Astrocyte (in vitro differentiated cells and primary cell): ENCODE measurements at regions not wholly inside any gene's neighbourhood (a gene's known extent, or its start where the extent isn't known, plus 50 kb on each side); places are given as distances from the start of the nearest gene placed in this dataset.

Experiments used
- DNase-seq: peaks from one replicate; pipeline ENCODE4 v3.0.0-alpha.2; 2010; ENCODE audit warnings: low read depth
- FAIRE-seq: peaks from 2 replicates; lab custom pipeline; 2011; peaks lifted over from hg19 to GRCh38; lab: Jason Lieb, UNC
- H2AFZ ChIP-seq: 2 replicates; pipeline ENCODE4 v1.6.0; 2012; ENCODE audit warnings: low read depth, low read length, inconsistent platforms
- H3K27ac ChIP-seq: 2 replicates; pipeline ENCODE4 v1.5.1; 2011; ENCODE audit warnings: low read depth, low read length, inconsistent platforms
- H3K27me3 ChIP-seq: 2 replicates; pipeline ENCODE4 v1.6.0; 2011; ENCODE audit warnings: low read length, inconsistent platforms; ENCODE audit not compliant: insufficient read depth
- H3K36me3 ChIP-seq: 2 replicates; pipeline ENCODE4 v1.5.1; 2011; ENCODE audit warnings: low read length, inconsistent platforms; ENCODE audit not compliant: insufficient read depth
- H3K4me1 ChIP-seq: 2 replicates; pipeline ENCODE4 v1.5.1; 2011; ENCODE audit warnings: low read length, inconsistent platforms; ENCODE audit not compliant: insufficient read depth
- H3K4me2 ChIP-seq: 2 replicates; pipeline ENCODE4 v1.6.0; 2012; ENCODE audit warnings: low read length, inconsistent platforms
- H3K4me3 ChIP-seq: 2 replicates; pipeline ENCODE4 v1.5.1; 2011; ENCODE audit warnings: low read depth, mild to moderate bottlenecking, low read length, inconsistent platforms; ENCODE audit not compliant: insufficient read depth
- H3K79me2 ChIP-seq: 2 replicates; pipeline ENCODE4 v1.6.0; 2012; ENCODE audit warnings: mild to moderate bottlenecking, low read length, inconsistent platforms; ENCODE audit not compliant: insufficient read depth
- H3K9ac ChIP-seq: 2 replicates; pipeline ENCODE4 v1.6.0; 2012; ENCODE audit warnings: mild to moderate bottlenecking, low read length, inconsistent platforms
- H3K9me3 ChIP-seq: 2 replicates; pipeline ENCODE4 v1.5.1; 2012; ENCODE audit warnings: low read depth, mild to moderate bottlenecking, low read length, inconsistent platforms; ENCODE audit not compliant: insufficient read depth
- H4K20me1 ChIP-seq: 2 replicates; pipeline ENCODE4 v1.6.0; 2012; ENCODE audit warnings: low read length, inconsistent platforms; ENCODE audit not compliant: insufficient read depth
- H3K27ac Mint-ChIP-seq: one replicate; pipeline ENCODE4 v1.8.0; 2021; ENCODE audit warnings: mild to moderate bottlenecking, mixed read lengths; ENCODE audit not compliant: unreplicated experiment
- H3K27me3 Mint-ChIP-seq: one replicate; pipeline ENCODE4 v1.8.0; 2021; ENCODE audit warnings: low read depth, mixed read lengths; ENCODE audit not compliant: unreplicated experiment
- H3K36me3 Mint-ChIP-seq: one replicate; pipeline ENCODE4 v1.8.0; 2021; ENCODE audit warnings: low read depth, mixed read lengths; ENCODE audit not compliant: unreplicated experiment
- H3K4me1 Mint-ChIP-seq: one replicate; pipeline ENCODE4 v1.8.0; 2021; ENCODE audit warnings: low read depth, mixed read lengths; ENCODE audit not compliant: unreplicated experiment
- H3K4me3 Mint-ChIP-seq: one replicate; pipeline ENCODE4 v1.8.0; 2021; ENCODE audit warnings: mild to moderate bottlenecking, moderate library complexity, mixed read lengths; ENCODE audit not compliant: unreplicated experiment
- H3K9me3 Mint-ChIP-seq: one replicate; pipeline ENCODE4 v1.8.0; 2021; ENCODE audit warnings: mild to moderate bottlenecking, mixed read lengths; ENCODE audit not compliant: unreplicated experiment
- CTCF ChIP-seq: IDR thresholded peaks from 2 replicates; pipeline ENCODE4 v1.5.1; 2011; ENCODE audit warnings: low read depth, mild to moderate bottlenecking, inconsistent platforms, low read length, moderate library complexity; ENCODE audit not compliant: insufficient read depth
- EZH2 ChIP-seq: IDR thresholded peaks from 2 replicates; pipeline ENCODE4 v1.6.1; 2012; ENCODE audit warnings: mild to moderate bottlenecking, low read length, inconsistent platforms; ENCODE audit not compliant: insufficient read depth

- DNase-seq: no peak
These were observed 101.9 kb downstream of the KCNJ2 start for GRCh38 chr17:70271200-70271599.

GRCh38 chr17:70271672-70272071 lies 102.3 kb downstream of the KCNJ2 start:
- no peak overlapping the region for H3K4me3 ChIP-seq
- H3K9ac ChIP-seq: no peak overlapping the region
- H3K36me3 ChIP-seq: no peaks in the 10 kb centered on the region
- FAIRE-seq (no peak), DNase-seq (no peak)
- no peaks in the 10 kb centered on the region for H3K27me3 ChIP-seq
- no peak overlapping the region for H3K27ac ChIP-seq
- no peak overlapping the region for H3K27ac Mint-ChIP-seq
- H2AFZ ChIP-seq: no peak overlapping the region
- no peaks in the 10 kb centered on the region for H3K4me1 ChIP-seq
- H3K9me3 Mint-ChIP-seq: no peaks in the 10 kb centered on the region
- no peak overlapping the region for H3K4me3 Mint-ChIP-seq
- no peaks in the 10 kb centered on the region for H4K20me1 ChIP-seq
- no peak overlapping the region for H3K4me2 ChIP-seq
- H3K9me3 ChIP-seq: no peaks in the 10 kb centered on the region
- H3K36me3 Mint-ChIP-seq: no peaks in the 10 kb centered on the region
- H3K27me3 Mint-ChIP-seq: no peaks in the 10 kb centered on the region
- H3K79me2 ChIP-seq: no peaks in the 10 kb centered on the region
- H3K4me1 Mint-ChIP-seq: no peaks in the 10 kb centered on the region
- TF ChIP-seq EZH2 (no peak), CTCF (no peak)

More at GRCh38 chr17:70271200-70271599, 101.9 kb downstream of the KCNJ2 start:
- Histone ChIP-seq H3K9ac (no peak overlapping the region), H3K27me3 (no peaks in the 10 kb centered on the region), H3K9me3 (no peaks in the 10 kb centered on the region), H3K79me2 (no peaks in the 10 kb centered on the region), H4K20me1 (no peaks in the 10 kb centered on the region), H3K27ac (no peak overlapping the region), H2AFZ (no peak overlapping the region), H3K36me3 (no peaks in the 10 kb centered on the region), H3K4me1 (no peaks in the 10 kb centered on the region), H3K4me2 (no peak overlapping the region), H3K4me3 (no peak overlapping the region)
- no peaks in the 10 kb centered on the region for H3K36me3 Mint-ChIP-seq
- FAIRE-seq: no peak
- no peaks in the 10 kb centered on the region for H3K9me3 Mint-ChIP-seq
- no peak overlapping the region for H3K27ac Mint-ChIP-seq
- H3K4me3 Mint-ChIP-seq: no peak overlapping the region
- no peaks in the 10 kb centered on the region for H3K4me1 Mint-ChIP-seq
- TF ChIP-seq EZH2 (no peak), CTCF (no peak)
- no peaks in the 10 kb centered on the region for H3K27me3 Mint-ChIP-seq

DNA sequence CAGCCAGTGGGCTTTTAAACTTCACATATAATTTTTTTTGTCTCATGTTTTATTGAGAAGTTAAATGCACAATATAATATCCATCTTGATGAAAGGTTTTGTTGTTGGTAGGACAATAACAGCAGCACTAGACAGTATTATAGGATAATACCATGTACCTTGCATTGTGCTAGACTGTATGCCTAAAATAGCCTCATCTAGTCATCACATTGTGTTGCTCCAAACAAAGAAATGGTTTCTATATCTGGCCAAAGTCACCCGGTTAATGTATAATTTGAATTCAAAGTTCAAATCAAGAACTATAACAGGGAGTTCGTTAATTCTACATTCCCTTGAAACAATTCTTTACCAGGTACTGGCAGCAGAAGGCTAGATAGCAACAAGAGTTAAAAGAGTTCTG lies 104.9 kb downstream of the KCNJ2 start:
- Mint-ChIP-seq H3K4me3 (no peak overlapping the region), H3K9me3 (no peaks in the 10 kb centered on the region), H3K36me3 (no peaks in the 10 kb centered on the region), H3K27ac (no peak overlapping the region), H3K27me3 (no peaks in the 10 kb centered on the region), H3K4me1 (no peaks in the 10 kb centered on the region)
- Histone ChIP-seq H3K27me3 (no peaks in the 10 kb centered on the region), H3K4me1 (no peaks in the 10 kb centered on the region), H3K9ac (no peak overlapping the region), H3K79me2 (no peaks in the 10 kb centered on the region), H2AFZ (no peak overlapping the region), H3K4me2 (no peak overlapping the region), H3K27ac (no peak overlapping the region), H3K4me3 (no peak overlapping the region), H3K9me3 (no peaks in the 10 kb centered on the region), H3K36me3 (no peaks in the 10 kb centered on the region), H4K20me1 (no peaks in the 10 kb centered on the region)
- no peak for DNase-seq
- no peak for FAIRE-seq
- TF ChIP-seq CTCF: no peak
- no peak for TF ChIP-seq EZH2
